ENCODE measurements at regions not wholly inside any gene's neighbourhood (a gene's known extent, or its start where the extent isn't known, plus 50 kb on each side); places are given as distances from the start of the nearest gene placed in this dataset.
"Not testable (repeated sequence)": the region's sequence is repeated elsewhere in the genome, so short reads cannot be mapped to it uniquely, and the experiment has no call there.

DNA sequence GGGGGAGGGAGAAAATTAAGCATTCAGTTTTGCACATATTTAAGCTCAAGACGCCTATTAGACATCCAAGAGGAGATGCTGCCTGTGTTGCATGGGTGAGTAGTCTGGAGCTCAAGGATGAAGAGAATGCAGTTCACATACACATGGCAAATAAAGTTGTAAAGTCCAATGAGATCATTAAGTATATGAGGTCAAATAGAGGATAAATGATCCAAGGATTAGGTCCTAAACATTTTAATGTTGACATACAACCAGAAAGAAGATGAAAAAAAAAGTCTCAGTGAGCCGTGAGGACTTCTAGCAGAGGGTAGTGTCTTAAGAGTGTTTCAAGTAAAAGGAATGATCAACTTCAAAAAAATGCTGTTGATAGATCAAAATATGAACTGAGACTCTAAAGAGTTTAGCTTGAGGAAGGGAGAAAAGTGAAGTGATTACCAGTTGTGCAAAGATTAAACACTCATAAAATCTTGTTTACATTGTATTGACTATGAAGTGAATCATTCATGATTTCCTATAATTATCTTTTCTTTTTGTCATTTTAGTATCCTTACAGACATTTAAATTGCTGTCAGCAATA lies 251.8 kb downstream of the ZNF608 start:
- no peak for DNase-seq (ENCODE audit: low read depth)
- H3K4me3 ChIP-seq (ENCODE audit: control insufficient read depth, low read depth, low read length): no peak overlapping the region
- TF ChIP-seq, protein P1, sequence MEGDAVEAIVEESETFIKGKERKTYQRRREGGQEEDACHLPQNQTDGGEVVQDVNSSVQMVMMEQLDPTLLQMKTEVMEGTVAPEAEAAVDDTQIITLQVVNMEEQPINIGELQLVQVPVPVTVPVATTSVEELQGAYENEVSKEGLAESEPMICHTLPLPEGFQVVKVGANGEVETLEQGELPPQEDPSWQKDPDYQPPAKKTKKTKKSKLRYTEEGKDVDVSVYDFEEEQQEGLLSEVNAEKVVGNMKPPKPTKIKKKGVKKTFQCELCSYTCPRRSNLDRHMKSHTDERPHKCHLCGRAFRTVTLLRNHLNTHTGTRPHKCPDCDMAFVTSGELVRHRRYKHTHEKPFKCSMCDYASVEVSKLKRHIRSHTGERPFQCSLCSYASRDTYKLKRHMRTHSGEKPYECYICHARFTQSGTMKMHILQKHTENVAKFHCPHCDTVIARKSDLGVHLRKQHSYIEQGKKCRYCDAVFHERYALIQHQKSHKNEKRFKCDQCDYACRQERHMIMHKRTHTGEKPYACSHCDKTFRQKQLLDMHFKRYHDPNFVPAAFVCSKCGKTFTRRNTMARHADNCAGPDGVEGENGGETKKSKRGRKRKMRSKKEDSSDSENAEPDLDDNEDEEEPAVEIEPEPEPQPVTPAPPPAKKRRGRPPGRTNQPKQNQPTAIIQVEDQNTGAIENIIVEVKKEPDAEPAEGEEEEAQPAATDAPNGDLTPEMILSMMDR (IDR thresholded peaks at IDR 0.05; ENCODE audit: control insufficient read depth, insufficient read depth, low read depth, low read length, missing control alignments): no peak

DNA sequence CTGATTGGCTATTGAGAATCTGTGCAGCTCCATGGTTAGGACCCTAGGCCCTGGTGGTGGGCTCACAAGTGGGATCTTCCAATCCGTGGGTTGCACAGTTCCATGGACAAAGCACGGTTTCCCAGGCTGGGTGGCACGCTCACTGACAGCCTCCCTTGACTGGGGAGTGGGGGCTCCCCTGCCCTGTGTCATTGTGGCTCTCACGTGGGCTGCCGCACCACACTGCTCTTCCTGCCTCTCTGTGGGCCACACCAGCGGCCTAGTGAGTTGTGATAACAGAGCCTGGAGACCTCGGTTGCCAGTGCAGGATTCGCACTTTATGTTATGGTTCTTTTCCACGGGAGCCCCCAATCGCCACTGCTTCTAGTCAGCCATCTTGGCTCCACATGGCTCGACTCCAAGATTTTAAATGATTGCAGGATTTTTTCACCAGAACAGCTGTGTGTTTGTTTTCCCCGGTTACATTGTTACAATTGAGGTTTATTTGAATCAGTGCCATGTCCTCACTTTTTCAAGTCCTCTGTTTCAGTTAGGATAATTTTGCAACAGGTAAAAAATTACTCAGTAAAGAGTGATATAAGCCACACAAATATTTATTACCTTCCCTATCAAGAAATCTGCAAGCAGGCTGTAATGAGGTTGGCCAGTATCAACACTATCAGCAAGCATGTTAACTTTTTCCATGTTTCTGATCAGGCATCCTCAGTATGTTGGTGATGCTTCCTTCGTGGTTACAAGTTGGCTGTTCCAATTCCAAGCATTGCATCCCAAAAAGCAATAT lies 253.8 kb downstream of the ZNF608 start:
- TF ChIP-seq, protein P1 (IDR thresholded peaks at IDR 0.05; ENCODE audit: control insufficient read depth, insufficient read depth, low read depth, low read length, missing control alignments): no peak
- H3K4me3 ChIP-seq (ENCODE audit: control insufficient read depth, low read depth, low read length): no peak overlapping the region
- no peak for DNase-seq (ENCODE audit: low read depth)

GRCh38 chr5:124490315-124490714 lies 256.1 kb downstream of the ZNF608 start:
- not testable (repeated sequence) for H3K4me3 ChIP-seq (ENCODE audit: control insufficient read depth, low read depth, low read length); DNase-seq (ENCODE audit: low read depth)

DNA sequence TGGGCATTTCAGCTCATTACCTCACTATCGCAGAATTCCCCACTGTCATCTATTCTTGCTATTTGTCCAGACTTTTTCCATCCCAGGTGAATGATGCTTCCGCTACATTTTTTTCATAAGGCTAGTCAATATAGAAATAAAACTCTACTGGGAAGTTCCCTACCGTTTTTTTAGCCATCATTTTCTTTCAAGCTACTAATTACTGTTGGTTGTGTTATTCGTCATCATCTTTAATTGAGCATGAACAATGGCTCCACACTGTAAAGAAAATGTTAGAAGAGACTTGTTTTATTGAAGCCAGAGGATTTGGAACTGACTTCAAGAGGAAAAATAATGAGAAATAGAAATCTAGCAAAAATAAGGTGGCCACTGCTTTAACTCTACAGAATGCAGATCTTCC lies 265.0 kb downstream of the ZNF608 start:
- TF ChIP-seq, protein P1 (IDR thresholded peaks at IDR 0.05; ENCODE audit: control insufficient read depth, insufficient read depth, low read depth, low read length, missing control alignments): no peak
- no peak overlapping the region for H3K4me3 ChIP-seq (ENCODE audit: control insufficient read depth, low read depth, low read length)
- no peak for DNase-seq (ENCODE audit: low read depth)

- no peak for DNase-seq (ENCODE audit: low read depth)
- TF ChIP-seq, protein P1 (IDR thresholded peaks at IDR 0.05; ENCODE audit: control insufficient read depth, insufficient read depth, low read depth, low read length, missing control alignments): no peak
- H3K4me3 ChIP-seq (ENCODE audit: control insufficient read depth, low read depth, low read length): no peak overlapping the region
Observed at GRCh38 chr5:124480964-124481363, 265.5 kb downstream of the ZNF608 start.

- no peak overlapping the region for H3K4me3 ChIP-seq (ENCODE audit: control insufficient read depth, low read depth, low read length)
- TF ChIP-seq, protein P1 (IDR thresholded peaks at IDR 0.05; ENCODE audit: control insufficient read depth, insufficient read depth, low read depth, low read length, missing control alignments): no peak
- no peak for DNase-seq (ENCODE audit: low read depth)
Observed at GRCh38 chr5:124480022-124480421, 266.4 kb downstream of the ZNF608 start.

- DNase-seq (ENCODE audit: low read depth): no peak
- TF ChIP-seq, protein P1 (IDR thresholded peaks at IDR 0.05; ENCODE audit: control insufficient read depth, insufficient read depth, low read depth, low read length, missing control alignments): no peak
- H3K4me3 ChIP-seq (ENCODE audit: control insufficient read depth, low read depth, low read length): no peak overlapping the region
Observed at GRCh38 chr5:124478264-124478663, 268.2 kb downstream of the ZNF608 start.
